Immature natural killer cell (primary cell): ENCODE measurements at regions not wholly inside any gene's neighbourhood (a gene's known extent, or its start where the extent isn't known, plus 50 kb on each side); places are given as distances from the start of the nearest gene placed in this dataset.

Experiments
- DNase-seq, 3 donors: peaks; one replicate each; pipeline ENCODE4 v3.0.0; 2022; ENCODE audit warnings: mixed read lengths in 1 of 3
- H3K27ac Mint-ChIP-seq, 6 donors: one replicate each; pipeline ENCODE4 v1.8.0; 2020; ENCODE audit warnings: mixed read lengths in 6 of 6, mild to moderate bottlenecking in 5 of 6, inconsistent platforms in 4 of 6, moderate library complexity in 3 of 6
- H3K27me3 Mint-ChIP-seq, 3 donors: one replicate each; pipeline ENCODE4 v1.8.0; 2020 to 2021; ENCODE audit warnings: low read depth in 3 of 3, mild to moderate bottlenecking in 3 of 3, mixed read lengths in 3 of 3, moderate library complexity in 3 of 3, inconsistent platforms in 1 of 3
- H3K36me3 Mint-ChIP-seq, 3 donors: one replicate each; pipeline ENCODE4 v1.8.0; 2020; ENCODE audit warnings: mixed read lengths in 3 of 3, inconsistent platforms in 2 of 3, mild to moderate bottlenecking in 2 of 3
- H3K4me1 Mint-ChIP-seq, 2 donors: one replicate each; pipeline ENCODE4 v1.8.0; 2020; ENCODE audit warnings: inconsistent platforms in 2 of 2, mild to moderate bottlenecking in 2 of 2, mixed read lengths in 2 of 2, moderate library complexity in 1 of 2
- H3K4me3 Mint-ChIP-seq, 5 donors: one replicate each; pipeline ENCODE4 v1.8.0; 2020; ENCODE audit warnings: mild to moderate bottlenecking in 5 of 5, mixed read lengths in 5 of 5, inconsistent platforms in 3 of 5, moderate library complexity in 3 of 5
- H3K9me3 Mint-ChIP-seq, 6 donors: one replicate each; pipeline ENCODE4 v1.8.0; 2020; ENCODE audit warnings: mild to moderate bottlenecking in 6 of 6, mixed read lengths in 6 of 6, inconsistent platforms in 4 of 6, moderate library complexity in 3 of 6

DNA sequence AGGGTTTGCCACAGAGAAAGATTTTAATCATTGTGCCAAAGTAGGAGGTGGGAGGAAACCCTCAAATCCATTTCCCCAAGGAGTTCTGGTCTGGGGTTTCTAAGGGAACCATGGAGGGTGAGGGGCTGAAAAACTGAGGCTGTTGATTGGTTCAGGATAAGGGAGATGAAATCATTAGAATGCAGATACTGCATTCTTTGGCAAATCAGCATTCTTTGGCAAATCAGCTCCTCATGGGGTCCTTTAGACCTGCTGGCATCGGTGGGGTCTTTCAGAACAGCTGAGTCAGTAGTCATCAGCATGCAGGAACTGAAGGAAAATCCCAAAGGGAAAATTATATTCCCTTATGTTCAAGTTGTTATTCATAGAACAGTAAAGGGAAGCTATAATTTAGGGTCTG, 585.5 kb downstream of the ISL1 start:
- no peak overlapping the region for H3K27ac Mint-ChIP-seq
- no peaks in the 10 kb centered on the region for H3K36me3 Mint-ChIP-seq
- H3K9me3 Mint-ChIP-seq = peaks cover 0 to 29% (median 15%) of the 10 kb centered on the region in 6 donors
- H3K27me3 Mint-ChIP-seq = peaks cover 0 to 2% (median 0%) of the 10 kb centered on the region in 3 donors
- no peak for DNase-seq
- H3K4me3 Mint-ChIP-seq = no peak overlapping the region
- no peaks in the 10 kb centered on the region for H3K4me1 Mint-ChIP-seq

- no peaks in the 10 kb centered on the region for H3K36me3 Mint-ChIP-seq
- peaks cover 3 to 43% (median 10%) of the 10 kb centered on the region in 6 donors for H3K9me3 Mint-ChIP-seq
- H3K4me3 Mint-ChIP-seq = no peak overlapping the region
- no peak overlapping the region for H3K27ac Mint-ChIP-seq
- peaks cover 0 to 4% (median 0%) of the 10 kb centered on the region in 3 donors for H3K27me3 Mint-ChIP-seq
- DNase-seq = no peak
- H3K4me1 Mint-ChIP-seq = no peaks in the 10 kb centered on the region
Measured at GRCh38 chr5:51974834-51975233, 591.6 kb downstream of the ISL1 start.

DNA sequence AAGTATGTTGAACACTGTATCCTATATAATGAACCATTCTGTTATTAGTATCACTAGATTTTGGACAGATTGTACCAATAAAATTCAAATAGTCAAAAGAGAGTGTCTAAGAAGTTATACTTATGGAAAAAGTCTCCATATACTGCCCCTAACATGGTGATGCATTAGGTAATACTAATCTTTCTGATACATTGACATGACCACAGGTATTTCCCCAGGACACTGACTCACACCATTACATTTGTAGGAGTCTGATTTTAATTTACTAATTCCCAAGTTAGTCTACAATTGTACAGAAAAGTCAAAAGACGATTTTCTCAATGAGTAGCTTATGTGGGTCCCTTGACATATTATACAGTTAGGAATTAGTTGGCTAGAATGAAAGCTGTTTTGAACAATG, 593.8 kb downstream of the ISL1 start:
- Mint-ChIP-seq H3K27ac (no peak overlapping the region), H3K4me1 (no peaks in the 10 kb centered on the region), H3K9me3 (peaks cover 3 to 38% (median 8%) of the 10 kb centered on the region in 6 donors), H3K27me3 (peaks cover 0 to 2% (median 0%) of the 10 kb centered on the region in 3 donors), H3K36me3 (no peaks in the 10 kb centered on the region), H3K4me3 (no peak overlapping the region)
- DNase-seq = no peak

DNA sequence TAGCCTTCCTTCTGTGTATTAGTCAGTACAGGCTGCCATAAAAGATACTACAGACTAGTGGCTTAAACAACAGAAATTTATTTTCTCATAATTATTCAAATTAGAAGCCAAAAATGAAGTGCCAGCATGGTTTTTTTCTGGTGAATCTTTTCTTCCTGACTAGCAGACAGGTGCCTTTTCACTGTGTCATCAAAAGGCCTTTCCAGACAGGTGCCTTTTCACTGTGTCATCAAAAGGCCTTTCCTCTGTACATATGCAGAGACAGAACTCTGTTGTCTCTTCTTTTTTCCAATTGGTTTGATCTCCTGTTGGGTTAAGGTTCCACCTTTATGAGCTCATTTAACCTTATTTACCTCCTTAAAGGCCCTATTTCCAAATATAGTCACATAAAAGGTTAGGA, 599.9 kb downstream of the ISL1 start:
- no peaks in the 10 kb centered on the region for H3K4me1 Mint-ChIP-seq
- no peak overlapping the region for H3K4me3 Mint-ChIP-seq
- H3K36me3 Mint-ChIP-seq = no peaks in the 10 kb centered on the region
- no peak overlapping the region for H3K27ac Mint-ChIP-seq
- H3K27me3 Mint-ChIP-seq = no peaks in the 10 kb centered on the region
- no peak for DNase-seq
- peaks cover 0 to 20% (median 7%) of the 10 kb centered on the region in 6 donors for H3K9me3 Mint-ChIP-seq

- DNase-seq = no peak
- no peak overlapping the region for H3K4me3 Mint-ChIP-seq
- no peaks in the 10 kb centered on the region for H3K27me3 Mint-ChIP-seq
- H3K36me3 Mint-ChIP-seq = peaks cover 0 to 4% (median 0%) of the 10 kb centered on the region in 3 donors
- H3K4me1 Mint-ChIP-seq = no peaks in the 10 kb centered on the region
- peaks cover 0 to 11% (median 4%) of the 10 kb centered on the region in 6 donors for H3K9me3 Mint-ChIP-seq
- H3K27ac Mint-ChIP-seq = no peak overlapping the region
Measured at GRCh38 chr5:51986733-51987132, 603.5 kb downstream of the ISL1 start.

- Mint-ChIP-seq H3K27me3 (no peaks in the 10 kb centered on the region), H3K9me3 (peaks cover 0 to 11% (median 5%) of the 10 kb centered on the region in 6 donors), H3K27ac (no peak overlapping the region), H3K4me1 (no peaks in the 10 kb centered on the region), H3K4me3 (no peak overlapping the region), H3K36me3 (peaks cover 0 to 4% (median 0%) of the 10 kb centered on the region in 3 donors)
- DNase-seq = no peak
Measured at GRCh38 chr5:51987239-51987638, 604.0 kb downstream of the ISL1 start.

DNA sequence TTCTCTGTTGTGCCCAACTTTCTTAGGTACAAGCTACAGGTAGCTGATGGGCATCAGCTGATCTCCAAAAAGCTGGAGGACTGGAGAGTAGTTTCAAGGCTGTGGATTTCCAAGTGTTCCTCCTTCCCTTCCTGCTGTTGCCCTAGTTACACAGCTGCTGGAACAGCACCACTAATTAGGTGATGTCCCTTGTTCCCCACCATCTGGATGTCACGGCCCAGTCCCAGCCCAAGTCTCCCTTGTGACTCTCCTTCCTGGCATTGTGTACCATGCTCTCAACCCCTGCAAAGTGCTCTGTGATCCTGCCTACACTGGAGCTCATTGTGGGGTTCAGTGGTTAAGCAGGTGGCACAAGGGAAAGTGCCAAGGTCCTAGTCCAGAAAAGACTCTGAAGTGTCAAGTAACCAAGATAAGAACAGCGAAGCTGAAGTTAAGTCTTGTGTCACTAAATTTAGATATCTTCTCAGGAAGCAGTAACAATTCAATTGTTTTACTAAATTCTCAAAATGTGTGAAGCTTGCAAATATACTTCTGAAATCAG, 604.5 kb downstream of the ISL1 start:
- H3K27ac Mint-ChIP-seq = no peak overlapping the region

GRCh38 chr5:51988634-51989033, 605.4 kb downstream of the ISL1 start:
- H3K4me1 Mint-ChIP-seq = no peaks in the 10 kb centered on the region
- no peak overlapping the region for H3K4me3 Mint-ChIP-seq
- no peak overlapping the region for H3K27ac Mint-ChIP-seq
- H3K36me3 Mint-ChIP-seq = peaks cover 0 to 4% (median 0%) of the 10 kb centered on the region in 3 donors
- DNase-seq = no peak
- no peaks in the 10 kb centered on the region for H3K27me3 Mint-ChIP-seq
- H3K9me3 Mint-ChIP-seq = peaks cover 0 to 16% (median 4%) of the 10 kb centered on the region in 6 donors

More for the DNA sequence above, 604.5 kb downstream of the ISL1 start:
- H3K4me1 Mint-ChIP-seq = no peaks in the 10 kb centered on the region
- H3K4me3 Mint-ChIP-seq = no peak overlapping the region
- H3K27me3 Mint-ChIP-seq = no peaks in the 10 kb centered on the region
- peaks cover 0 to 4% (median 0%) of the 10 kb centered on the region in 3 donors for H3K36me3 Mint-ChIP-seq
- no peak for DNase-seq
- peaks cover 0 to 12% (median 5%) of the 10 kb centered on the region in 6 donors for H3K9me3 Mint-ChIP-seq

DNA sequence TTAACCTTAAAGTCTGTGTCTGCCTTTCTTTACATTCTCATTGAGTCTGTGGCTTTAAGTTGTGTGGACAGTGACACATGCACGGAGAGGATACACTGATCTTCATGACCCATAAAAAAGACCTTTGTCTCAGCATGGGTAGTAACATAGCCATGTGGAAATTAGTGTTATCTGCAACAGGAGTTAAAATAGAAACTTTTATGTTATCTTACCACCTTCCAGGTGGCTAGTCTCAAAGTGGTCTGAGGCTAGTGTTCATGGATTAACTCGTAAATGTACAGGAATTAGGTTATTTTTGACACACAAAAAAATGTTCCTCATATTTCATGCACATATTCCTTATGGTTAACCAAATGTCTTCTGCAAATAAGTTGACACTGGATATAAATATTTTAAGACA, 607.0 kb downstream of the ISL1 start:
- DNase-seq = no peak
- no peak overlapping the region for H3K27ac Mint-ChIP-seq
- peaks cover 0 to 4% (median 0%) of the 10 kb centered on the region in 3 donors for H3K36me3 Mint-ChIP-seq
- no peaks in the 10 kb centered on the region for H3K27me3 Mint-ChIP-seq
- H3K4me1 Mint-ChIP-seq = no peaks in the 10 kb centered on the region
- H3K9me3 Mint-ChIP-seq = peaks cover 0 to 28% (median 11%) of the 10 kb centered on the region in 6 donors
- H3K4me3 Mint-ChIP-seq = no peak overlapping the region

GRCh38 chr5:51990661-51991180, 607.5 kb downstream of the ISL1 start:
- peaks cover 0 to 4% (median 0%) of the 10 kb centered on the region in 3 donors for H3K36me3 Mint-ChIP-seq

GRCh38 chr5:51991940-51992339, 608.7 kb downstream of the ISL1 start:
- Mint-ChIP-seq H3K4me3 (no peak overlapping the region), H3K27ac (no peak overlapping the region), H3K27me3 (no peaks in the 10 kb centered on the region), H3K36me3 (peaks cover 0 to 4% (median 0%) of the 10 kb centered on the region in 3 donors), H3K9me3 (peaks cover 1 to 36% (median 13%) of the 10 kb centered on the region in 6 donors), H3K4me1 (no peaks in the 10 kb centered on the region)
- no peak for DNase-seq

More at GRCh38 chr5:51990661-51991180, 607.5 kb downstream of the ISL1 start:
- DNase-seq = no peak
- Mint-ChIP-seq H3K4me1 (no peaks in the 10 kb centered on the region), H3K27ac (no peak overlapping the region), H3K4me3 (no peak overlapping the region), H3K27me3 (no peaks in the 10 kb centered on the region), H3K9me3 (peaks cover 0 to 30% (median 11%) of the 10 kb centered on the region in 6 donors)

GRCh38 chr5:51995773-51996306, 612.6 kb downstream of the ISL1 start:
- no peak overlapping the region for H3K27ac Mint-ChIP-seq
- no peaks in the 10 kb centered on the region for H3K27me3 Mint-ChIP-seq
- no peaks in the 10 kb centered on the region for H3K36me3 Mint-ChIP-seq
- peaks cover 1 to 27% (median 13%) of the 10 kb centered on the region in 6 donors for H3K9me3 Mint-ChIP-seq
- DNase-seq = no peak
- no peaks in the 10 kb centered on the region for H3K4me1 Mint-ChIP-seq
- H3K4me3 Mint-ChIP-seq = no peak overlapping the region

- no peak for DNase-seq
- Mint-ChIP-seq H3K27me3 (no peaks in the 10 kb centered on the region), H3K36me3 (no peaks in the 10 kb centered on the region), H3K9me3 (peaks cover 1 to 27% (median 13%) of the 10 kb centered on the region in 6 donors), H3K27ac (no peak overlapping the region), H3K4me1 (no peaks in the 10 kb centered on the region), H3K4me3 (no peak overlapping the region)
Measured at GRCh38 chr5:51996356-51996861, 613.2 kb downstream of the ISL1 start.

GRCh38 chr5:51997500-51997899, 614.3 kb downstream of the ISL1 start:
- DNase-seq = no peak
- no peaks in the 10 kb centered on the region for H3K27me3 Mint-ChIP-seq
- no peaks in the 10 kb centered on the region for H3K4me1 Mint-ChIP-seq
- H3K36me3 Mint-ChIP-seq = no peaks in the 10 kb centered on the region
- peaks cover 1 to 27% (median 13%) of the 10 kb centered on the region in 6 donors for H3K9me3 Mint-ChIP-seq
- no peak overlapping the region for H3K27ac Mint-ChIP-seq
- no peak overlapping the region for H3K4me3 Mint-ChIP-seq
